HG02852 (cell line): ENCODE measurements at regions not wholly inside any gene's neighbourhood (a gene's known extent, or its start where the extent isn't known, plus 50 kb on each side); places are given as distances from the start of the nearest gene placed in this dataset.
"Not testable (repeated sequence)": the region's sequence is repeated elsewhere in the genome, so short reads cannot be mapped to it uniquely, and the experiment has no call there.

Source experiments
- ATAC-seq: cut with Tn5 transposase; IDR thresholded peaks from one replicate; pipeline ENCODE4 v1.9.1; 2021; ENCODE audit warnings: mild to moderate bottlenecking, moderate library complexity; ENCODE audit not compliant: unreplicated experiment

- ATAC-seq, result no peak
Measured at GRCh38 chr15:26280281-26280680, 417.2 kb upstream of the ATP10A start.

- ATAC-seq, result no peak
Measured at GRCh38 chr15:26261966-26262365, 398.8 kb upstream of the ATP10A start.

- no peak for ATAC-seq
Measured at GRCh38 chr15:26261413-26261812, 398.3 kb upstream of the ATP10A start.

GRCh38 chr15:26260517-26261133, 397.5 kb upstream of the ATP10A start:
- no peak for ATAC-seq

GRCh38 chr15:26259581-26259980, 396.5 kb upstream of the ATP10A start:
- ATAC-seq, result no peak

- ATAC-seq, result not testable (repeated sequence)
Measured at GRCh38 chr15:26244782-26245181, 381.7 kb upstream of the ATP10A start.

GRCh38 chr15:26243382-26243781, 380.3 kb upstream of the ATP10A start:
- no peak for ATAC-seq

- no peak for ATAC-seq
Measured at GRCh38 chr15:26242565-26243071, 379.5 kb upstream of the ATP10A start.

GRCh38 chr15:26235864-26236263, 372.7 kb upstream of the ATP10A start:
- ATAC-seq, result no peak

GRCh38 chr15:26234976-26235767, 372.0 kb upstream of the ATP10A start:
- ATAC-seq, result no peak

- no peak for ATAC-seq
Measured at GRCh38 chr15:26232691-26233090, 369.6 kb upstream of the ATP10A start.

- no peak for ATAC-seq
Measured at GRCh38 chr15:26231096-26231495, 368.0 kb upstream of the ATP10A start.

- no peak for ATAC-seq
Measured at GRCh38 chr15:26224266-26224665, 361.1 kb upstream of the ATP10A start.

GRCh38 chr15:26223720-26224119, 360.6 kb upstream of the ATP10A start:
- no peak for ATAC-seq

GRCh38 chr15:26222781-26223180, 359.7 kb upstream of the ATP10A start:
- ATAC-seq, result no peak

GRCh38 chr15:26217043-26217442, 353.9 kb upstream of the ATP10A start:
- ATAC-seq, result not testable (repeated sequence)

- no peak for ATAC-seq
Measured at GRCh38 chr15:26214290-26214689, 351.2 kb upstream of the ATP10A start.

GRCh38 chr15:26213427-26213826, 350.3 kb upstream of the ATP10A start:
- ATAC-seq, result no peak

GRCh38 chr15:26212109-26212508, 349.0 kb upstream of the ATP10A start:
- ATAC-seq, result no peak

GRCh38 chr15:26210980-26211379, 347.9 kb upstream of the ATP10A start:
- no peak for ATAC-seq

- ATAC-seq, result no peak
Measured at GRCh38 chr15:26201177-26201858, 338.2 kb upstream of the ATP10A start.

- ATAC-seq, result no peak
Measured at GRCh38 chr15:26200427-26200826, 337.3 kb upstream of the ATP10A start.
